GM23338 (cell line): ENCODE measurements at regions not wholly inside any gene's neighbourhood (a gene's known extent, or its start where the extent isn't known, plus 50 kb on each side); places are given as distances from the start of the nearest gene placed in this dataset.
A peak's percentile ranks its signal among the peaks of the same experiment; 100 is the strongest.

Source experiments
- ATAC-seq: fragments of 200-7000 bp; cut with Tn5 transposase; 3 replicates; pipeline ENCODE4 v1.9.1; 2020
- DNase-seq: peaks from one replicate; pipeline ENCODE4 v3.0.0-alpha.2; 2015; ENCODE audit warnings: low spot score
- H2AFZ ChIP-seq: fragments of 200-600 bp; sonication (generic); 2 replicates; pipeline ENCODE4 v1.8.0; 2016; ENCODE audit warnings: antibody characterized with exemption, mild to moderate bottlenecking, moderate library complexity
- H3F3A ChIP-seq: fragments of 200-600 bp; sonication (generic); replicated peaks from 2 replicates; pipeline ENCODE4 v1.8.0; 2017; ENCODE audit warnings: antibody characterized with exemption, mixed run types, low read depth
- H3K27ac ChIP-seq: fragments of 200-600 bp; sonication (generic); 2 replicates; pipeline ENCODE4 v1.6.1; 2016; ENCODE audit warnings: low read depth
- H3K27me3 ChIP-seq: fragments of 200-600 bp; sonication (generic); 2 replicates; pipeline ENCODE4 v1.8.0; 2016; ENCODE audit warnings: mild to moderate bottlenecking, mixed run types, moderate library complexity; ENCODE audit not compliant: insufficient read depth
- H3K36me3 ChIP-seq: fragments of 200-600 bp; sonication (generic); 2 replicates; pipeline ENCODE4 v1.8.0; 2016; ENCODE audit warnings: mild to moderate bottlenecking; ENCODE audit not compliant: insufficient read depth
- H3K4me1 ChIP-seq: fragments of 200-600 bp; sonication (generic); 2 replicates; pipeline ENCODE4 v1.8.0; 2016; ENCODE audit warnings: mild to moderate bottlenecking, moderate library complexity; ENCODE audit not compliant: insufficient read depth
- H3K4me2 ChIP-seq: fragments of 200-600 bp; sonication (generic); 2 replicates; pipeline ENCODE4 v1.7.1; 2017; ENCODE audit warnings: mixed run types
- H3K4me3 ChIP-seq: fragments of 200-600 bp; sonication (generic); 2 replicates; pipeline ENCODE4 v1.6.1; 2016; ENCODE audit warnings: mixed run types
- H3K79me2 ChIP-seq: fragments of 200-600 bp; sonication (generic); replicated peaks from 2 replicates; pipeline ENCODE4 v1.8.0; 2017; ENCODE audit warnings: mild to moderate bottlenecking; ENCODE audit not compliant: insufficient read depth
- H3K9me2 ChIP-seq: fragments of 200-600 bp; sonication (generic); 2 replicates; pipeline ENCODE4 v1.8.0; 2017; ENCODE audit not compliant: insufficient read depth
- H4K20me1 ChIP-seq: fragments of 200-600 bp; sonication (generic); replicated peaks from 2 replicates; pipeline ENCODE4 v1.8.0; 2017; ENCODE audit warnings: mild to moderate bottlenecking; ENCODE audit not compliant: insufficient read depth
- H3K27ac Mint-ChIP-seq: 2 replicates; pipeline ENCODE4 v1.8.0; 2020; ENCODE audit warnings: inconsistent platforms, mild to moderate bottlenecking, moderate library complexity, mixed read lengths
- H3K27me3 Mint-ChIP-seq: 3 replicates; pipeline ENCODE4 v1.8.0; 2022; ENCODE audit warnings: low read depth, mild to moderate bottlenecking, moderate library complexity, mixed read lengths, inconsistent platforms; ENCODE audit not compliant: insufficient read depth, poor library complexity
- H3K36me3 Mint-ChIP-seq: 3 replicates; pipeline ENCODE4 v1.8.0; 2021; ENCODE audit warnings: low read depth, mild to moderate bottlenecking, inconsistent platforms, moderate library complexity, mixed read lengths
- H3K4me1 Mint-ChIP-seq: 3 replicates; pipeline ENCODE4 v1.8.0; 2020; ENCODE audit warnings: mild to moderate bottlenecking, inconsistent platforms, mixed read lengths
- H3K4me3 Mint-ChIP-seq: 3 replicates; pipeline ENCODE4 v1.8.0; 2021; ENCODE audit warnings: moderate library complexity, mild to moderate bottlenecking, inconsistent platforms, mixed read lengths
- H3K9me3 Mint-ChIP-seq: 3 replicates; pipeline ENCODE4 v1.8.0; 2020; ENCODE audit warnings: moderate library complexity, mild to moderate bottlenecking, inconsistent platforms, mixed read lengths
- CREB1 ChIP-seq: fragments of 250-450 bp; sonication (Bioruptor Pico); IDR thresholded peaks from 2 replicates; pipeline ENCODE4 v1.5.0; 2020; ENCODE audit warnings: low read depth, mild to moderate bottlenecking, moderate library complexity
- EZH2 ChIP-seq: fragments of 200-600 bp; sonication (generic); IDR thresholded peaks from one replicate; pipeline ENCODE4 v1.8.0; 2017; ENCODE audit warnings: antibody characterized with exemption, mild to moderate bottlenecking, low read depth; ENCODE audit not compliant: unreplicated experiment
- EZH2phosphoT487 ChIP-seq: fragments of 200-600 bp; sonication (generic); IDR thresholded peaks from one replicate; pipeline ENCODE4 v1.8.1; 2018; ENCODE audit warnings: antibody characterized with exemption; ENCODE audit not compliant: unreplicated experiment
- JUNB ChIP-seq: IDR thresholded peaks from one replicate; pipeline ENCODE4 v1.6.1; 2016; ENCODE audit warnings: antibody characterized with exemption; ENCODE audit not compliant: unreplicated experiment
- NANOG ChIP-seq: IDR thresholded peaks from 2 replicates; pipeline ENCODE4 v1.6.1; 2016; ENCODE audit warnings: antibody characterized with exemption, borderline replicate concordance
- POLR2AphosphoS5 ChIP-seq: IDR thresholded peaks from 2 replicates; pipeline ENCODE4 v1.6.1; 2016; ENCODE audit warnings: antibody characterized with exemption, low read depth
- STAT1 ChIP-seq: IDR thresholded peaks from one replicate; pipeline ENCODE4 v1.6.1; 2016; ENCODE audit warnings: antibody characterized with exemption; ENCODE audit not compliant: unreplicated experiment
- ZNF114 ChIP-seq: fragments of 250-450 bp; sonication (Bioruptor Pico); IDR thresholded peaks from 2 replicates; pipeline ENCODE4 v1.5.0; 2020; ENCODE audit warnings: mild to moderate bottlenecking, moderate library complexity
- ZNF331 ChIP-seq: fragments of 250-450 bp; sonication (Bioruptor Pico); IDR thresholded peaks from 2 replicates; pipeline ENCODE4 v1.5.0; 2020; ENCODE audit warnings: low read depth, mild to moderate bottlenecking, moderate library complexity
- TF ChIP-seq, protein P1 (sequence below): IDR thresholded peaks from 2 replicates; pipeline ENCODE4 v1.6.1; 2016; ENCODE audit warnings: antibody characterized with exemption
- TF ChIP-seq, protein P2 (sequence below), 2 experiments: fragments of 200-600 bp in 1 of 2; sonication (generic) in 1 of 2; conservative IDR thresholded peaks; 2 replicates each; pipeline versions ENCODE4 v1.5.1 to v1.6.1; 2016 to 2017; ENCODE audit warnings: antibody characterized with exemption in 2 of 2, low read depth in 2 of 2, mild to moderate bottlenecking in 2 of 2, moderate library complexity in 1 of 2
- TF ChIP-seq, protein P3 (sequence below): IDR thresholded peaks from one replicate; pipeline ENCODE4 v1.6.1; 2018; ENCODE audit warnings: antibody characterized with exemption; ENCODE audit not compliant: unreplicated experiment
- TF ChIP-seq, protein P4 (sequence below): fragments of 250-450 bp; sonication (Bioruptor Pico); IDR thresholded peaks from 2 replicates; pipeline ENCODE4 v1.5.0; 2020; ENCODE audit warnings: mild to moderate bottlenecking, moderate library complexity

DNA sequence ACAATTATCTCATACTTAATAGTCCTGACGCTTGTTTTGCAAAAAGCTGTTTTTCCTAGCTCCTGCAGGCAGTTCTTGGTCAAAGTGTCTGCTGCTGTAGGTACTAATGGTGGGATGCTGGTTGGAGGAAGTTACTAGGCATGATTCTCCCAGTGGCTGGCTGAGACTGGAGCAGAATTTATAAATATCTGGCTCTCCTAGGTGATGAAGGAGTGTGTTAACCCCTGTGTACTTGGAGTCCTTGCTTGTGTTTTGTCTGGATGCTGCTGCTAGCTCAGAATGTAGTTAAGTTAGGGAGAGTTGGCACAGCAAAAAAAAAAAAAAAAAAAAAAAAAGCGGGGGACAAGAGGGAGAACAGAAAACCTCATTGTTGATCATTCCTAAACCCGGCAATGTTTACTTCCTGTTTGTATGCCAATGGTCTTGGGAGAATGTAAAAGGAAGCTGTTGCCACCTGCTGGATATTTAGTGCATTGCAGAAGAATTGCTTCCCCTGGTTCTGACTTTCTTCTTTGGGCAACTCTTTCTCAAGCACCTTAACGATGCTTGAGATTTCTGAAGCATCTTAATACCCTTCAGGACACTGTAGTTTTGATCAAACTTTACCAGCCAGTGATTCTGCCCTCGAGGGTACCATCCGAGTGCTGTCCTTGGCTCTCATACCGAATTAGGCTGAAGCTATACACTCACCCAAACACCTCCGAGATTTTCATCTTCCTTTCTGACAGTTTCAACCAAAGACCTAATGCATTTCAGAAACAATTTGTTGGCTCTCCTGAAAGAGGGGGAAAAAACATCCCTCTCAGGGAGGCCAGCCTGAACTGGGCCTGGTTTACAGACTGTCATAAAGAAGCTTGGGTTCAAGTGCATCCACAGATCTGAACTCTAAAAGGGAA lies 71.7 kb upstream of the WWC1 start:
- Mint-ChIP-seq H3K36me3 (no peaks in the 10 kb centered on the region), H3K4me3 (no peak overlapping the region), H3K27ac (peak overlapping the region; percentile 84), H3K4me1 (peaks cover 26% of the 10 kb centered on the region), H3K27me3 (peaks cover 10% of the 10 kb centered on the region), H3K9me3 (no peaks in the 10 kb centered on the region)
- H3K4me2 ChIP-seq, result peak overlapping the region; percentile 13
- peak; percentile 88 for DNase-seq
- H3K4me1 ChIP-seq, result peaks cover 21% of the 10 kb centered on the region
- ATAC-seq, result peak; percentile 70
- H3F3A ChIP-seq, result no peaks in the 10 kb centered on the region
- TF ChIP-seq CREB1 (CRISPR knock-in tag), result no peak
- no peak for TF ChIP-seq ZNF114 (CRISPR knock-in tag)
- TF ChIP-seq POLR2AphosphoS5, result no peak
- TF ChIP-seq, protein P1, sequence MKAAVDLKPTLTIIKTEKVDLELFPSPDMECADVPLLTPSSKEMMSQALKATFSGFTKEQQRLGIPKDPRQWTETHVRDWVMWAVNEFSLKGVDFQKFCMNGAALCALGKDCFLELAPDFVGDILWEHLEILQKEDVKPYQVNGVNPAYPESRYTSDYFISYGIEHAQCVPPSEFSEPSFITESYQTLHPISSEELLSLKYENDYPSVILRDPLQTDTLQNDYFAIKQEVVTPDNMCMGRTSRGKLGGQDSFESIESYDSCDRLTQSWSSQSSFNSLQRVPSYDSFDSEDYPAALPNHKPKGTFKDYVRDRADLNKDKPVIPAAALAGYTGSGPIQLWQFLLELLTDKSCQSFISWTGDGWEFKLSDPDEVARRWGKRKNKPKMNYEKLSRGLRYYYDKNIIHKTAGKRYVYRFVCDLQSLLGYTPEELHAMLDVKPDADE, result peak; percentile 57; the same call in 1 of the 2 replicates
- TF ChIP-seq, protein P2, sequence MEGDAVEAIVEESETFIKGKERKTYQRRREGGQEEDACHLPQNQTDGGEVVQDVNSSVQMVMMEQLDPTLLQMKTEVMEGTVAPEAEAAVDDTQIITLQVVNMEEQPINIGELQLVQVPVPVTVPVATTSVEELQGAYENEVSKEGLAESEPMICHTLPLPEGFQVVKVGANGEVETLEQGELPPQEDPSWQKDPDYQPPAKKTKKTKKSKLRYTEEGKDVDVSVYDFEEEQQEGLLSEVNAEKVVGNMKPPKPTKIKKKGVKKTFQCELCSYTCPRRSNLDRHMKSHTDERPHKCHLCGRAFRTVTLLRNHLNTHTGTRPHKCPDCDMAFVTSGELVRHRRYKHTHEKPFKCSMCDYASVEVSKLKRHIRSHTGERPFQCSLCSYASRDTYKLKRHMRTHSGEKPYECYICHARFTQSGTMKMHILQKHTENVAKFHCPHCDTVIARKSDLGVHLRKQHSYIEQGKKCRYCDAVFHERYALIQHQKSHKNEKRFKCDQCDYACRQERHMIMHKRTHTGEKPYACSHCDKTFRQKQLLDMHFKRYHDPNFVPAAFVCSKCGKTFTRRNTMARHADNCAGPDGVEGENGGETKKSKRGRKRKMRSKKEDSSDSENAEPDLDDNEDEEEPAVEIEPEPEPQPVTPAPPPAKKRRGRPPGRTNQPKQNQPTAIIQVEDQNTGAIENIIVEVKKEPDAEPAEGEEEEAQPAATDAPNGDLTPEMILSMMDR (conservative IDR thresholded peaks at IDR 0.05; ENCODE audit: low read depth in 2 of 2), result peak; percentile 88 to 96
- no peak for TF ChIP-seq STAT1
- no peak for TF ChIP-seq ZNF331 (CRISPR knock-in tag)
- TF ChIP-seq EZH2phosphoT487, result no peak
- TF ChIP-seq, protein P3, sequence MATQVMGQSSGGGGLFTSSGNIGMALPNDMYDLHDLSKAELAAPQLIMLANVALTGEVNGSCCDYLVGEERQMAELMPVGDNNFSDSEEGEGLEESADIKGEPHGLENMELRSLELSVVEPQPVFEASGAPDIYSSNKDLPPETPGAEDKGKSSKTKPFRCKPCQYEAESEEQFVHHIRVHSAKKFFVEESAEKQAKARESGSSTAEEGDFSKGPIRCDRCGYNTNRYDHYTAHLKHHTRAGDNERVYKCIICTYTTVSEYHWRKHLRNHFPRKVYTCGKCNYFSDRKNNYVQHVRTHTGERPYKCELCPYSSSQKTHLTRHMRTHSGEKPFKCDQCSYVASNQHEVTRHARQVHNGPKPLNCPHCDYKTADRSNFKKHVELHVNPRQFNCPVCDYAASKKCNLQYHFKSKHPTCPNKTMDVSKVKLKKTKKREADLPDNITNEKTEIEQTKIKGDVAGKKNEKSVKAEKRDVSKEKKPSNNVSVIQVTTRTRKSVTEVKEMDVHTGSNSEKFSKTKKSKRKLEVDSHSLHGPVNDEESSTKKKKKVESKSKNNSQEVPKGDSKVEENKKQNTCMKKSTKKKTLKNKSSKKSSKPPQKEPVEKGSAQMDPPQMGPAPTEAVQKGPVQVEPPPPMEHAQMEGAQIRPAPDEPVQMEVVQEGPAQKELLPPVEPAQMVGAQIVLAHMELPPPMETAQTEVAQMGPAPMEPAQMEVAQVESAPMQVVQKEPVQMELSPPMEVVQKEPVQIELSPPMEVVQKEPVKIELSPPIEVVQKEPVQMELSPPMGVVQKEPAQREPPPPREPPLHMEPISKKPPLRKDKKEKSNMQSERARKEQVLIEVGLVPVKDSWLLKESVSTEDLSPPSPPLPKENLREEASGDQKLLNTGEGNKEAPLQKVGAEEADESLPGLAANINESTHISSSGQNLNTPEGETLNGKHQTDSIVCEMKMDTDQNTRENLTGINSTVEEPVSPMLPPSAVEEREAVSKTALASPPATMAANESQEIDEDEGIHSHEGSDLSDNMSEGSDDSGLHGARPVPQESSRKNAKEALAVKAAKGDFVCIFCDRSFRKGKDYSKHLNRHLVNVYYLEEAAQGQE, result no peak
- TF ChIP-seq JUNB, result no peak
- no peak for TF ChIP-seq NANOG
- TF ChIP-seq, protein P4, sequence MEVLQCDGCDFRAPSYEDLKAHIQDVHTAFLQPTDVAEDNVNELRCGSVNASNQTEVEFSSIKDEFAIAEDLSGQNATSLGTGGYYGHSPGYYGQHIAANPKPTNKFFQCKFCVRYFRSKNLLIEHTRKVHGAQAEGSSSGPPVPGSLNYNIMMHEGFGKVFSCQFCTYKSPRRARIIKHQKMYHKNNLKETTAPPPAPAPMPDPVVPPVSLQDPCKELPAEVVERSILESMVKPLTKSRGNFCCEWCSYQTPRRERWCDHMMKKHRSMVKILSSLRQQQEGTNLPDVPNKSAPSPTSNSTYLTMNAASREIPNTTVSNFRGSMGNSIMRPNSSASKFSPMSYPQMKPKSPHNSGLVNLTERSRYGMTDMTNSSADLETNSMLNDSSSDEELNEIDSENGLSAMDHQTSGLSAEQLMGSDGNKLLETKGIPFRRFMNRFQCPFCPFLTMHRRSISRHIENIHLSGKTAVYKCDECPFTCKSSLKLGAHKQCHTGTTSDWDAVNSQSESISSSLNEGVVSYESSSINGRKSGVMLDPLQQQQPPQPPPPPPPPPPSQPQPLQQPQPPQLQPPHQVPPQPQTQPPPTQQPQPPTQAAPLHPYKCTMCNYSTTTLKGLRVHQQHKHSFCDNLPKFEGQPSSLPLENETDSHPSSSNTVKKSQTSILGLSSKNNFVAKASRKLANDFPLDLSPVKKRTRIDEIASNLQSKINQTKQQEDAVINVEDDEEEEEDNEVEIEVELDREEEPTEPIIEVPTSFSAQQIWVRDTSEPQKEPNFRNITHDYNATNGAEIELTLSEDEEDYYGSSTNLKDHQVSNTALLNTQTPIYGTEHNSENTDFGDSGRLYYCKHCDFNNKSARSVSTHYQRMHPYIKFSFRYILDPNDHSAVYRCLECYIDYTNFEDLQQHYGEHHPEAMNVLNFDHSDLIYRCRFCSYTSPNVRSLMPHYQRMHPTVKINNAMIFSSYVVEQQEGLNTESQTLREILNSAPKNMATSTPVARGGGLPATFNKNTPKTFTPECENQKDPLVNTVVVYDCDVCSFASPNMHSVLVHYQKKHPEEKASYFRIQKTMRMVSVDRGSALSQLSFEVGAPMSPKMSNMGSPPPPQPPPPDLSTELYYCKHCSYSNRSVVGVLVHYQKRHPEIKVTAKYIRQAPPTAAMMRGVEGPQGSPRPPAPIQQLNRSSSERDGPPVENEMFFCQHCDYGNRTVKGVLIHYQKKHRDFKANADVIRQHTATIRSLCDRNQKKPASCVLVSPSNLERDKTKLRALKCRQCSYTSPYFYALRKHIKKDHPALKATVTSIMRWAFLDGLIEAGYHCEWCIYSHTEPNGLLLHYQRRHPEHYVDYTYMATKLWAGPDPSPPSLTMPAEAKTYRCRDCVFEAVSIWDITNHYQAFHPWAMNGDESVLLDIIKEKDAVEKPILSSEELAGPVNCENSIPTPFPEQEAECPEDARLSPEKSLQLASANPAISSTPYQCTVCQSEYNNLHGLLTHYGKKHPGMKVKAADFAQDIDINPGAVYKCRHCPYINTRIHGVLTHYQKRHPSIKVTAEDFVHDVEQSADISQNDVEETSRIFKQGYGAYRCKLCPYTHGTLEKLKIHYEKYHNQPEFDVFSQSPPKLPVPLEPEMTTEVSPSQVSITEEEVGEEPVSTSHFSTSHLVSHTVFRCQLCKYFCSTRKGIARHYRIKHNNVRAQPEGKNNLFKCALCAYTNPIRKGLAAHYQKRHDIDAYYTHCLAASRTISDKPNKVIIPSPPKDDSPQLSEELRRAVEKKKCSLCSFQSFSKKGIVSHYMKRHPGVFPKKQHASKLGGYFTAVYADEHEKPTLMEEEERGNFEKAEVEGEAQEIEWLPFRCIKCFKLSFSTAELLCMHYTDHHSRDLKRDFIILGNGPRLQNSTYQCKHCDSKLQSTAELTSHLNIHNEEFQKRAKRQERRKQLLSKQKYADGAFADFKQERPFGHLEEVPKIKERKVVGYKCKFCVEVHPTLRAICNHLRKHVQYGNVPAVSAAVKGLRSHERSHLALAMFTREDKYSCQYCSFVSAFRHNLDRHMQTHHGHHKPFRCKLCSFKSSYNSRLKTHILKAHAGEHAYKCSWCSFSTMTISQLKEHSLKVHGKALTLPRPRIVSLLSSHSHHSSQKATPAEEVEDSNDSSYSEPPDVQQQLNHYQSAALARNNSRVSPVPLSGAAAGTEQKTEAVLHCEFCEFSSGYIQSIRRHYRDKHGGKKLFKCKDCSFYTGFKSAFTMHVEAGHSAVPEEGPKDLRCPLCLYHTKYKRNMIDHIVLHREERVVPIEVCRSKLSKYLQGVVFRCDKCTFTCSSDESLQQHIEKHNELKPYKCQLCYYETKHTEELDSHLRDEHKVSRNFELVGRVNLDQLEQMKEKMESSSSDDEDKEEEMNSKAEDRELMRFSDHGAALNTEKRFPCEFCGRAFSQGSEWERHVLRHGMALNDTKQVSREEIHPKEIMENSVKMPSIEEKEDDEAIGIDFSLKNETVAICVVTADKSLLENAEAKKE (CRISPR knock-in tag), result no peak
- TF ChIP-seq EZH2, result no peak
- H3K9me2 ChIP-seq, result no peaks in the 10 kb centered on the region; the same call in 1 of the 2 replicates
- peak overlapping the region; percentile 36; the same call in 1 of the 2 replicates for H2AFZ ChIP-seq
- H3K4me3 ChIP-seq, result no peak overlapping the region
- no peaks in the 10 kb centered on the region for H4K20me1 ChIP-seq
- H3K36me3 ChIP-seq, result no peaks in the 10 kb centered on the region
- no peak overlapping the region for H3K27ac ChIP-seq
- no peaks in the 10 kb centered on the region for H3K79me2 ChIP-seq
- no peaks in the 10 kb centered on the region for H3K27me3 ChIP-seq
